ENCODE measurements at regions not wholly inside any gene's neighbourhood (a gene's known extent, or its start where the extent isn't known, plus 50 kb on each side); places are given as distances from the start of the nearest gene placed in this dataset.
"Not testable (repeated sequence)": the region's sequence is repeated elsewhere in the genome, so short reads cannot be mapped to it uniquely, and the experiment has no call there.

DNA sequence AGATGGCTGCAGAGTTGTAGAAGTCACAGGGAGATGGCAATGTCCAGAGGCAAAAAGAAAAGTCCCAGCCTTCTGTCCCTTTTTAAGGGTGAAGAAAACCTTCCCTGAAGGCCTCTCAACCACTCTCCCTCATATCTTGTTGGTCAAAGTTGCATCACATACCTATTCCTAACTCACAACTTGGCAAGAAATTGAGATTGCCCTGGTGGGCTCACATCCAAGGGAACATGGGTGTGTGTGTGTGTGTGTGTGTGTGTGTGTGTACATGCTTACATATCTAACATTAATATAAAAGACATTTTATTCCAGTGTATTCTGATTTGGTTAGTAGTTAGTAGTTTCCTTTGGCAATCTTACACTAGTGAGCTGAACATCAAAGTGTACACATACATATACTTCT is 144.3 kb upstream of the SALL4 start:
- Histone ChIP-seq H3K9ac (ENCODE audit: low read depth, low read length) (no peak overlapping the region), H3K36me3 (ENCODE audit: insufficient read depth, low read length) (no peaks in the 10 kb centered on the region), H3K27ac (ENCODE audit: low read length) (no peak overlapping the region), H3K4me2 (ENCODE audit: insufficient read depth, low read length) (no peak overlapping the region), H3K9me3 (ENCODE audit: insufficient read depth, low read length, severe bottlenecking) (no peaks in the 10 kb centered on the region), H3K4me3 (ENCODE audit: low read depth in 1 of 2, low read length in 2 of 2) (no peak overlapping the region), H3K27me3 (ENCODE audit: insufficient read depth, low read length, poor library complexity) (no peaks in the 10 kb centered on the region), H2AFZ (ENCODE audit: low read depth, low read length) (no peak overlapping the region), H3K4me1 (ENCODE audit: insufficient read depth, low read length) (no peaks in the 10 kb centered on the region), H3K79me2 (ENCODE audit: insufficient read depth, low read length) (no peaks in the 10 kb centered on the region), H4K20me1 (ENCODE audit: insufficient read depth, low read length) (no peaks in the 10 kb centered on the region)
- DNase-seq (no peak), ATAC-seq (ENCODE audit: insufficient read depth, low read depth) (no peak)
- TF ChIP-seq, protein P1, sequence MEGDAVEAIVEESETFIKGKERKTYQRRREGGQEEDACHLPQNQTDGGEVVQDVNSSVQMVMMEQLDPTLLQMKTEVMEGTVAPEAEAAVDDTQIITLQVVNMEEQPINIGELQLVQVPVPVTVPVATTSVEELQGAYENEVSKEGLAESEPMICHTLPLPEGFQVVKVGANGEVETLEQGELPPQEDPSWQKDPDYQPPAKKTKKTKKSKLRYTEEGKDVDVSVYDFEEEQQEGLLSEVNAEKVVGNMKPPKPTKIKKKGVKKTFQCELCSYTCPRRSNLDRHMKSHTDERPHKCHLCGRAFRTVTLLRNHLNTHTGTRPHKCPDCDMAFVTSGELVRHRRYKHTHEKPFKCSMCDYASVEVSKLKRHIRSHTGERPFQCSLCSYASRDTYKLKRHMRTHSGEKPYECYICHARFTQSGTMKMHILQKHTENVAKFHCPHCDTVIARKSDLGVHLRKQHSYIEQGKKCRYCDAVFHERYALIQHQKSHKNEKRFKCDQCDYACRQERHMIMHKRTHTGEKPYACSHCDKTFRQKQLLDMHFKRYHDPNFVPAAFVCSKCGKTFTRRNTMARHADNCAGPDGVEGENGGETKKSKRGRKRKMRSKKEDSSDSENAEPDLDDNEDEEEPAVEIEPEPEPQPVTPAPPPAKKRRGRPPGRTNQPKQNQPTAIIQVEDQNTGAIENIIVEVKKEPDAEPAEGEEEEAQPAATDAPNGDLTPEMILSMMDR (IDR thresholded peaks at IDR 0.05; ENCODE audit: borderline replicate concordance, extremely low read depth, low read length, poor library complexity, severe bottlenecking), result no peak
- no peak for TF ChIP-seq EZH2 (IDR thresholded peaks at IDR 0.05; ENCODE audit: borderline replicate concordance, low read depth, low read length, severe bottlenecking)

DNA sequence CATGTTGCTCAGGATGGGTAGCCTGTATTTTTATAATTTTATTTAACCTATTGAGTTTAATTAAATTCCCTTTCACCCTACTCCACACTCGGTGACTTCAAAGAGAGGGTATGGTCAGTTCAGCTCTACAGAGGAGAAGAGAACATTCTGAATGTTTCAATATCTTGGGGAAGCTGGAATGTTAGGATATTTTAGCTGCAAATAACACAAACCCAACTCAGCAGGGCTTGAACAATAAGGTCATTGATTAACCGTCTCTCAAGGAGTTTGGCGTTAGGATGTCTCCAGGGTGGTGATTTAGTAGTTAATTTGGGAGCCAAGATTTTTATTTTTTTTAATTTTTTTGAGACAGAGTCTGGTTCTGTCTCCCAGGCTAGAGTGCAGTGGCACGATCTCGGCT is 143.6 kb upstream of the SALL4 start:
- Histone ChIP-seq H3K4me3 (ENCODE audit: low read depth in 1 of 2, low read length in 2 of 2) (no peak overlapping the region), H2AFZ (ENCODE audit: low read depth, low read length) (no peak overlapping the region), H3K27ac (ENCODE audit: low read length) (no peak overlapping the region), H4K20me1 (ENCODE audit: insufficient read depth, low read length) (no peaks in the 10 kb centered on the region), H3K9ac (ENCODE audit: low read depth, low read length) (no peak overlapping the region), H3K36me3 (ENCODE audit: insufficient read depth, low read length) (no peaks in the 10 kb centered on the region), H3K4me1 (ENCODE audit: insufficient read depth, low read length) (no peaks in the 10 kb centered on the region), H3K79me2 (ENCODE audit: insufficient read depth, low read length) (no peaks in the 10 kb centered on the region), H3K4me2 (ENCODE audit: insufficient read depth, low read length) (no peak overlapping the region), H3K9me3 (ENCODE audit: insufficient read depth, low read length, severe bottlenecking) (no peaks in the 10 kb centered on the region), H3K27me3 (ENCODE audit: insufficient read depth, low read length, poor library complexity) (no peaks in the 10 kb centered on the region)
- TF ChIP-seq EZH2 (IDR thresholded peaks at IDR 0.05; ENCODE audit: borderline replicate concordance, low read depth, low read length, severe bottlenecking), result no peak
- TF ChIP-seq, protein P1 (IDR thresholded peaks at IDR 0.05; ENCODE audit: borderline replicate concordance, extremely low read depth, low read length, poor library complexity, severe bottlenecking), result no peak
- no peak for DNase-seq
- no peak for ATAC-seq (ENCODE audit: insufficient read depth, low read depth)

DNA sequence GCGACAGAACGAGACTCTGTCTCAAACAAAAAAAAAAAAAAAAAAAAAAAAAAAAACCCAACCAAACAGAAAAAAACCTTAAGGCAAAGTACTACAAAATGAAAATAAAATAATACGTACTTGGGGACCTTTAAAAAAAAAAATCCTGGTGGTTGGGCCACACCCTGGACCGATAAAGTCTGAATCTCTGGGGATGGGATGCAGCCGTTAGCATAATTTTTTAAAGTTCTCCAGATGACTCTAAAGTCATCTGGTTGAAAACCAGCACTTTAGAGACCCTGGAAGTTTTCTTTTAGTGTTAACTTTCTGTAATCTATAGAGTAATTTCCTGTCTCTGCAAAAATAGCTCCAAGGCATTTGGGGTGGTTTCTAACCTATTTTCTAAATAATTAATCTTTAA is 142.9 kb upstream of the SALL4 start:
- no peak for TF ChIP-seq EZH2 (IDR thresholded peaks at IDR 0.05; ENCODE audit: borderline replicate concordance, low read depth, low read length, severe bottlenecking)
- TF ChIP-seq, protein P1 (IDR thresholded peaks at IDR 0.05; ENCODE audit: borderline replicate concordance, extremely low read depth, low read length, poor library complexity, severe bottlenecking), result no peak
- Histone ChIP-seq H3K9me3 (ENCODE audit: insufficient read depth, low read length, severe bottlenecking) (no peaks in the 10 kb centered on the region), H3K27me3 (ENCODE audit: insufficient read depth, low read length, poor library complexity) (no peaks in the 10 kb centered on the region), H3K4me3 (ENCODE audit: low read depth in 1 of 2, low read length in 2 of 2) (no peak overlapping the region), H4K20me1 (ENCODE audit: insufficient read depth, low read length) (no peaks in the 10 kb centered on the region), H3K79me2 (ENCODE audit: insufficient read depth, low read length) (no peaks in the 10 kb centered on the region), H3K9ac (ENCODE audit: low read depth, low read length) (no peak overlapping the region), H3K27ac (ENCODE audit: low read length) (no peak overlapping the region), H3K4me2 (ENCODE audit: insufficient read depth, low read length) (no peak overlapping the region), H3K4me1 (ENCODE audit: insufficient read depth, low read length) (no peaks in the 10 kb centered on the region), H2AFZ (ENCODE audit: low read depth, low read length) (no peak overlapping the region), H3K36me3 (ENCODE audit: insufficient read depth, low read length) (no peaks in the 10 kb centered on the region)
- ATAC-seq (ENCODE audit: insufficient read depth, low read depth) (no peak), DNase-seq (no peak)

DNA sequence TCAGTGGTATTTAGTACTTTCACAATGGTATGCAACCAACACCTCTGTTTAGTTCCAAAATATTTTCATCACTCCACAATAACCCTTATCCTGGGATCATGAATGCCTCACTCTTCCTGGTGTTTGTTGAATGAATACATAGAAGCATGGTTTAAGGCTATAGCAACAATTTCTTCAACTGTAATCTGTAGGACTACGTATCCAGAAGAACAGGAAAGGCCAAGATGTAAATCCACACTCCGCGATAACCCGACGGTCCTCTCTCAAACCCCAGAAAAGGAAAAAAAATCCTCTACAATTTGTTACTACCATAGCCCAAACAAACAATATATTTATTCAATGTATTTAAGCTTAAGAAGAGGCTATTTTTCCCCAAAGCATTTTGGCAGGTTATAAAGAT is 141.4 kb upstream of the SALL4 start:
- Histone ChIP-seq H3K4me1 (ENCODE audit: insufficient read depth, low read length) (no peaks in the 10 kb centered on the region), H3K36me3 (ENCODE audit: insufficient read depth, low read length) (no peaks in the 10 kb centered on the region), H3K9ac (ENCODE audit: low read depth, low read length) (no peak overlapping the region), H3K4me3 (ENCODE audit: low read depth in 1 of 2, low read length in 2 of 2) (no peak overlapping the region), H3K27me3 (ENCODE audit: insufficient read depth, low read length, poor library complexity) (no peaks in the 10 kb centered on the region), H3K79me2 (ENCODE audit: insufficient read depth, low read length) (no peaks in the 10 kb centered on the region), H3K27ac (ENCODE audit: low read length) (no peak overlapping the region), H2AFZ (ENCODE audit: low read depth, low read length) (no peak overlapping the region), H4K20me1 (ENCODE audit: insufficient read depth, low read length) (no peaks in the 10 kb centered on the region), H3K4me2 (ENCODE audit: insufficient read depth, low read length) (no peak overlapping the region), H3K9me3 (ENCODE audit: insufficient read depth, low read length, severe bottlenecking) (no peaks in the 10 kb centered on the region)
- DNase-seq, result no peak
- ATAC-seq (ENCODE audit: insufficient read depth, low read depth), result no peak
- TF ChIP-seq EZH2 (IDR thresholded peaks at IDR 0.05; ENCODE audit: borderline replicate concordance, low read depth, low read length, severe bottlenecking), result no peak
- TF ChIP-seq, protein P1 (IDR thresholded peaks at IDR 0.05; ENCODE audit: borderline replicate concordance, extremely low read depth, low read length, poor library complexity, severe bottlenecking), result no peak

DNA sequence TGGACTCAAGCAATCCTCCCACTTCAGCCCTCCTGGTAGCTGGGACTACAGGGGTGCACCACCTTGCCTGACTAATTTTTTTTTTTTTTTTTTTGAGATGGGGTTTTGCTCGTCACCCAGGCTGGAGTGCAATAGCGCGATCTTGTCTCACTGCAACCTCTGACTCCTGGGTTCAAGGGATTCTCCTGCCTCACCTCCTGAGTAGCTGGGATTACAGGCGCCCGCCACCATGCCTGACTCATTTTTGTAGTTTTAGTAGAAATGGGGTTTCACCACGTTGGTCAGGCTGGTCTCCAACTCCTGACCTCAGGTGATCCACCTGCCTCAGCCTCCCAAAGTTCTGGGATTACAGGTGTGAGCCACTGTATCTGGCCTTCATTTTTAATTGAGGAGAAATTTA is 141.0 kb upstream of the SALL4 start:
- H3K27ac ChIP-seq (ENCODE audit: low read length), result not testable (repeated sequence)

More for the DNA sequence above, 141.0 kb upstream of the SALL4 start:
- H3K4me2 ChIP-seq (ENCODE audit: insufficient read depth, low read length); H3K36me3 ChIP-seq (ENCODE audit: insufficient read depth, low read length); ATAC-seq (ENCODE audit: insufficient read depth, low read depth); H3K4me1 ChIP-seq (ENCODE audit: insufficient read depth, low read length); H2AFZ ChIP-seq (ENCODE audit: low read depth, low read length); H3K79me2 ChIP-seq (ENCODE audit: insufficient read depth, low read length); H3K4me3 ChIP-seq (ENCODE audit: low read depth in 1 of 2, low read length in 2 of 2); H4K20me1 ChIP-seq (ENCODE audit: insufficient read depth, low read length); H3K27me3 ChIP-seq (ENCODE audit: insufficient read depth, low read length, poor library complexity); DNase-seq; H3K9me3 ChIP-seq (ENCODE audit: insufficient read depth, low read length, severe bottlenecking); H3K9ac ChIP-seq (ENCODE audit: low read depth, low read length): not testable (repeated sequence)

All from DND-41 (cell line).